ENCODE measurements at regions not wholly inside any gene's neighbourhood (a gene's known extent, or its start where the extent isn't known, plus 50 kb on each side); places are given as distances from the start of the nearest gene placed in this dataset.

DNA sequence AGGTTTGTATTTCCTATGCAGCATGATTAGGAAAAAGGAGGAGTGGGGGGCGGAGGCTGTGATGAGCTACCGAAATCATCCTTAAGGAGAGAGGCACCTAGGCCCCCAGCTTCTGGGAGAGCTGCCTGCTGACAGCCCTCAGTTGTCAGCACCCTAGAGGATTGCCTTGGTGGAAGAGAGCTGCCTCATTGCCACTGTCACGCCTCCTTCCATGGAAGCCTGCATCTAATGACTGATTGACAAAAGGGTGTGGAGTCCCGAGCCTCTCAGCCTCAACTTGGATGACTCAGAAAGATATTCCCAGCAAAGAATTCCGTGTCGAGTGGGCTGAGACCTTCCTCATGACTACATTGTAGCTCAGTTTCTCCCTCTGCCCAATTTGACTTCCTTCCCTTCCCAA is 320.4 kb upstream of the PROK2 start:
- no peak for FAIRE-seq
- peaks cover 6% of the 10 kb centered on the region for H3K4me1 ChIP-seq (ENCODE audit: insufficient read depth, low read length)
- Mint-ChIP-seq H3K27ac (ENCODE audit: unreplicated experiment) (no peak overlapping the region), H3K4me1 (ENCODE audit: low read depth, unreplicated experiment) (peaks cover 7% of the 10 kb centered on the region), H3K27me3 (ENCODE audit: low read depth, unreplicated experiment) (peaks cover 51% of the 10 kb centered on the region), H3K9me3 (ENCODE audit: unreplicated experiment) (no peaks in the 10 kb centered on the region), H3K36me3 (ENCODE audit: low read depth, unreplicated experiment) (no peaks in the 10 kb centered on the region), H3K4me3 (ENCODE audit: unreplicated experiment) (no peak overlapping the region)
- H4K20me1 ChIP-seq (ENCODE audit: insufficient read depth, low read length), result no peaks in the 10 kb centered on the region
- H3K9ac ChIP-seq (ENCODE audit: low read length), result no peak overlapping the region
- H2AFZ ChIP-seq (ENCODE audit: low read depth, low read length), result no peak overlapping the region
- TF ChIP-seq EZH2 (IDR thresholded peaks at IDR 0.05; ENCODE audit: insufficient read depth, low read length), result no peak
- TF ChIP-seq, protein P1, sequence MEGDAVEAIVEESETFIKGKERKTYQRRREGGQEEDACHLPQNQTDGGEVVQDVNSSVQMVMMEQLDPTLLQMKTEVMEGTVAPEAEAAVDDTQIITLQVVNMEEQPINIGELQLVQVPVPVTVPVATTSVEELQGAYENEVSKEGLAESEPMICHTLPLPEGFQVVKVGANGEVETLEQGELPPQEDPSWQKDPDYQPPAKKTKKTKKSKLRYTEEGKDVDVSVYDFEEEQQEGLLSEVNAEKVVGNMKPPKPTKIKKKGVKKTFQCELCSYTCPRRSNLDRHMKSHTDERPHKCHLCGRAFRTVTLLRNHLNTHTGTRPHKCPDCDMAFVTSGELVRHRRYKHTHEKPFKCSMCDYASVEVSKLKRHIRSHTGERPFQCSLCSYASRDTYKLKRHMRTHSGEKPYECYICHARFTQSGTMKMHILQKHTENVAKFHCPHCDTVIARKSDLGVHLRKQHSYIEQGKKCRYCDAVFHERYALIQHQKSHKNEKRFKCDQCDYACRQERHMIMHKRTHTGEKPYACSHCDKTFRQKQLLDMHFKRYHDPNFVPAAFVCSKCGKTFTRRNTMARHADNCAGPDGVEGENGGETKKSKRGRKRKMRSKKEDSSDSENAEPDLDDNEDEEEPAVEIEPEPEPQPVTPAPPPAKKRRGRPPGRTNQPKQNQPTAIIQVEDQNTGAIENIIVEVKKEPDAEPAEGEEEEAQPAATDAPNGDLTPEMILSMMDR (IDR thresholded peaks at IDR 0.05; ENCODE audit: insufficient read depth, low read depth, low read length), result no peak
- H3K27ac ChIP-seq (ENCODE audit: low read depth, low read length), result no peak overlapping the region
- H3K79me2 ChIP-seq (ENCODE audit: insufficient read depth, low read length), result no peaks in the 10 kb centered on the region
- no peak overlapping the region for H3K4me2 ChIP-seq (ENCODE audit: low read length)
- no peaks in the 10 kb centered on the region for H3K36me3 ChIP-seq (ENCODE audit: insufficient read depth, low read length)
- DNase-seq (ENCODE audit: low read depth), result no peak
- no peaks in the 10 kb centered on the region for H3K9me3 ChIP-seq (ENCODE audit: insufficient read depth, low read depth, low read length)
- H3K27me3 ChIP-seq (ENCODE audit: insufficient read depth, low read length), result peaks cover 35% of the 10 kb centered on the region
- H3K4me3 ChIP-seq (ENCODE audit: insufficient read depth, low read depth, low read length), result no peak overlapping the region

GRCh38 chr3:72102112-72102616 is 317.2 kb upstream of the PROK2 start:
- Histone ChIP-seq H3K79me2 (ENCODE audit: insufficient read depth, low read length) (no peaks in the 10 kb centered on the region), H3K9me3 (ENCODE audit: insufficient read depth, low read depth, low read length) (no peaks in the 10 kb centered on the region), H3K36me3 (ENCODE audit: insufficient read depth, low read length) (no peaks in the 10 kb centered on the region), H3K4me1 (ENCODE audit: insufficient read depth, low read length) (peaks cover 6% of the 10 kb centered on the region), H4K20me1 (ENCODE audit: insufficient read depth, low read length) (no peaks in the 10 kb centered on the region), H3K4me3 (ENCODE audit: insufficient read depth, low read depth, low read length) (no peak overlapping the region), H3K27me3 (ENCODE audit: insufficient read depth, low read length) (peaks cover 60% of the 10 kb centered on the region), H3K4me2 (ENCODE audit: low read length) (no peak overlapping the region), H3K27ac (ENCODE audit: low read depth, low read length) (no peak overlapping the region), H2AFZ (ENCODE audit: low read depth, low read length) (no peak overlapping the region), H3K9ac (ENCODE audit: low read length) (no peak overlapping the region)
- H3K27ac Mint-ChIP-seq (ENCODE audit: unreplicated experiment), result no peak overlapping the region
- FAIRE-seq, result no peak
- DNase-seq (ENCODE audit: low read depth), result no peak
- H3K27me3 Mint-ChIP-seq (ENCODE audit: low read depth, unreplicated experiment), result peaks cover 68% of the 10 kb centered on the region
- TF ChIP-seq EZH2 (IDR thresholded peaks at IDR 0.05; ENCODE audit: insufficient read depth, low read length), result no peak
- TF ChIP-seq, protein P1 (IDR thresholded peaks at IDR 0.05; ENCODE audit: insufficient read depth, low read depth, low read length), result no peak
- no peaks in the 10 kb centered on the region for H3K9me3 Mint-ChIP-seq (ENCODE audit: unreplicated experiment)
- no peaks in the 10 kb centered on the region for H3K36me3 Mint-ChIP-seq (ENCODE audit: low read depth, unreplicated experiment)
- peaks cover 7% of the 10 kb centered on the region for H3K4me1 Mint-ChIP-seq (ENCODE audit: low read depth, unreplicated experiment)
- no peak overlapping the region for H3K4me3 Mint-ChIP-seq (ENCODE audit: unreplicated experiment)

- H3K27me3 ChIP-seq (ENCODE audit: insufficient read depth, low read length), result peaks cover 60% of the 10 kb centered on the region
- H3K4me3 Mint-ChIP-seq (ENCODE audit: unreplicated experiment), result no peak overlapping the region
- DNase-seq (ENCODE audit: low read depth) (no peak), FAIRE-seq (no peak)
- no peaks in the 10 kb centered on the region for H3K36me3 ChIP-seq (ENCODE audit: insufficient read depth, low read length)
- H3K4me1 ChIP-seq (ENCODE audit: insufficient read depth, low read length), result peaks cover 6% of the 10 kb centered on the region
- no peaks in the 10 kb centered on the region for H3K79me2 ChIP-seq (ENCODE audit: insufficient read depth, low read length)
- no peaks in the 10 kb centered on the region for H4K20me1 ChIP-seq (ENCODE audit: insufficient read depth, low read length)
- no peak overlapping the region for H3K4me3 ChIP-seq (ENCODE audit: insufficient read depth, low read depth, low read length)
- no peak overlapping the region for H3K4me2 ChIP-seq (ENCODE audit: low read length)
- no peak overlapping the region for H3K27ac Mint-ChIP-seq (ENCODE audit: unreplicated experiment)
- peaks cover 3% of the 10 kb centered on the region for H3K9me3 Mint-ChIP-seq (ENCODE audit: unreplicated experiment)
- H2AFZ ChIP-seq (ENCODE audit: low read depth, low read length), result no peak overlapping the region
- H3K9me3 ChIP-seq (ENCODE audit: insufficient read depth, low read depth, low read length), result no peaks in the 10 kb centered on the region
- no peak for TF ChIP-seq EZH2 (IDR thresholded peaks at IDR 0.05; ENCODE audit: insufficient read depth, low read length)
- TF ChIP-seq, protein P1 (IDR thresholded peaks at IDR 0.05; ENCODE audit: insufficient read depth, low read depth, low read length), result no peak
- peaks cover 7% of the 10 kb centered on the region for H3K4me1 Mint-ChIP-seq (ENCODE audit: low read depth, unreplicated experiment)
- H3K9ac ChIP-seq (ENCODE audit: low read length), result no peak overlapping the region
- peaks cover 74% of the 10 kb centered on the region for H3K27me3 Mint-ChIP-seq (ENCODE audit: low read depth, unreplicated experiment)
- no peak overlapping the region for H3K27ac ChIP-seq (ENCODE audit: low read depth, low read length)
- H3K36me3 Mint-ChIP-seq (ENCODE audit: low read depth, unreplicated experiment), result no peaks in the 10 kb centered on the region
Measured at GRCh38 chr3:72101494-72101893, 316.5 kb upstream of the PROK2 start.

Data from astrocyte (in vitro differentiated cells and primary cell).